RWPE2 (cell line): ENCODE measurements at regions not wholly inside any gene's neighbourhood (a gene's known extent, or its start where the extent isn't known, plus 50 kb on each side); places are given as distances from the start of the nearest gene placed in this dataset.

Experiments
- ATAC-seq: fragments of 200-7000 bp; cut with Tn5 transposase; 3 replicates; pipeline ENCODE4 v1.9.1; 2021; ENCODE audit warnings: low read depth
- DNase-seq: peaks from one replicate; pipeline ENCODE4 v3.0.0-alpha.2; 2020; ENCODE audit warnings: low spot score
- H3K27ac ChIP-seq: fragments of 450-650 bp; 2 replicates; pipeline ENCODE4 v1.5.1; 2017; ENCODE audit warnings: mild to moderate bottlenecking; ENCODE audit not compliant: poor library complexity, severe bottlenecking
- H3K27me3 ChIP-seq: fragments of 250-450 bp; sonication (Bioruptor Pico); 2 replicates; pipeline ENCODE4 v1.5.1; 2021; ENCODE audit warnings: mild to moderate bottlenecking, moderate library complexity; ENCODE audit not compliant: insufficient read depth, poor library complexity, severe bottlenecking
- H3K36me3 ChIP-seq: fragments of 250-450 bp; sonication (Bioruptor Pico); 2 replicates; pipeline ENCODE4 v1.5.1; 2020; ENCODE audit warnings: low read depth, mild to moderate bottlenecking, moderate library complexity
- H3K4me1 ChIP-seq: fragments of 250-450 bp; sonication (Bioruptor Pico); 2 replicates; pipeline ENCODE4 v1.5.1; 2021; ENCODE audit warnings: mild to moderate bottlenecking, moderate library complexity; ENCODE audit not compliant: insufficient read depth, poor library complexity, severe bottlenecking
- H3K4me3 ChIP-seq: fragments of 250-450 bp; sonication (Bioruptor Pico); 2 replicates; pipeline ENCODE4 v1.5.1; 2021; ENCODE audit warnings: mild to moderate bottlenecking, moderate library complexity; ENCODE audit not compliant: severe bottlenecking
- H3K9me3 ChIP-seq: fragments of 250-450 bp; sonication (Bioruptor Pico); 2 replicates; pipeline ENCODE4 v1.5.1; 2021; ENCODE audit warnings: mild to moderate bottlenecking, moderate library complexity; ENCODE audit not compliant: severe bottlenecking
- CTCF ChIP-seq: fragments of 450-650 bp; IDR thresholded peaks from one replicate; pipeline ENCODE4 v1.5.1; 2017; ENCODE audit warnings: mild to moderate bottlenecking, moderate library complexity; ENCODE audit not compliant: poor library complexity, severe bottlenecking

- Histone ChIP-seq H3K36me3 (no peaks in the 10 kb centered on the region), H3K4me1 (peaks cover 52% of the 10 kb centered on the region), H3K27me3 (no peaks in the 10 kb centered on the region), H3K27ac (peak overlapping the region; percentile 85), H3K4me3 (no peak overlapping the region), H3K9me3 (no peaks in the 10 kb centered on the region)
- TF ChIP-seq CTCF: no peak
- no peak for ATAC-seq
- no peak for DNase-seq
Measured at GRCh38 chr14:50039734-50040400, 76.5 kb downstream of the VCPKMT start.

GRCh38 chr14:50040401-50040775, 76.0 kb downstream of the VCPKMT start:
- peak overlapping the region; percentile 85 for H3K27ac ChIP-seq
- no peaks in the 10 kb centered on the region for H3K9me3 ChIP-seq
- no peaks in the 10 kb centered on the region for H3K27me3 ChIP-seq
- TF ChIP-seq CTCF: peak; percentile 18
- no peaks in the 10 kb centered on the region for H3K36me3 ChIP-seq
- no peak overlapping the region for H3K4me3 ChIP-seq
- peaks cover 50% of the 10 kb centered on the region for H3K4me1 ChIP-seq
- ATAC-seq: peak; percentile 84
- no peak for DNase-seq

- Histone ChIP-seq H3K4me1 (peaks cover 44% of the 10 kb centered on the region), H3K4me3 (no peak overlapping the region), H3K27ac (peak overlapping the region; percentile 85), H3K27me3 (no peaks in the 10 kb centered on the region), H3K9me3 (no peaks in the 10 kb centered on the region), H3K36me3 (no peaks in the 10 kb centered on the region)
- TF ChIP-seq CTCF: no peak
- no peak for DNase-seq
- no peak for ATAC-seq
Measured at GRCh38 chr14:50040895-50041465, 75.4 kb downstream of the VCPKMT start.

- Histone ChIP-seq H3K27me3 (no peaks in the 10 kb centered on the region), H3K27ac (no peak overlapping the region), H3K9me3 (no peaks in the 10 kb centered on the region), H3K4me1 (peaks cover 40% of the 10 kb centered on the region), H3K4me3 (no peak overlapping the region), H3K36me3 (no peaks in the 10 kb centered on the region)
- no peak for ATAC-seq
- TF ChIP-seq CTCF: no peak
- DNase-seq: no peak
Measured at GRCh38 chr14:50041980-50042379, 74.4 kb downstream of the VCPKMT start.

- Histone ChIP-seq H3K36me3 (no peaks in the 10 kb centered on the region), H3K27me3 (no peaks in the 10 kb centered on the region), H3K4me1 (peaks cover 26% of the 10 kb centered on the region), H3K4me3 (no peak overlapping the region), H3K27ac (peak overlapping the region; percentile 16), H3K9me3 (no peaks in the 10 kb centered on the region)
- ATAC-seq: no peak
- TF ChIP-seq CTCF: no peak
- no peak for DNase-seq
Measured at GRCh38 chr14:50044042-50044651, 72.2 kb downstream of the VCPKMT start.
